ENCODE measurements at regions not wholly inside any gene's neighbourhood (a gene's known extent, or its start where the extent isn't known, plus 50 kb on each side); places are given as distances from the start of the nearest gene placed in this dataset.

- ChIA-PET CTCF (interaction anchor here (0.5 to 0.8 kb wide), 4 partner anchors 19 to 759 kb away, joined by 3 to 6 read pairs (median 4); no protein-coding TSS in a partner anchor), POLR2A (no interaction called here)
- Histone ChIP-seq H3K9me3 (ENCODE audit: control insufficient read depth, insufficient read depth, low read depth, low read length) (no peaks in the 10 kb centered on the region), H3K27ac (ENCODE audit: extremely low read depth, low read depth, low read length) (no peak overlapping the region), H3K4me3 (ENCODE audit: low read depth, low read length) (no peak overlapping the region), H3K36me3 (ENCODE audit: control insufficient read depth in 2 of 2, insufficient read depth in 1 of 2, low read length in 2 of 2) (no peaks in the 10 kb centered on the region), H3K4me1 (ENCODE audit: control insufficient read depth, insufficient read depth, low read length) (no peaks in the 10 kb centered on the region)
- peak; percentile 36 for TF ChIP-seq GLIS1 (tag by site-specific recombination; IDR thresholded peaks at IDR 0.05)
- TF ChIP-seq ZNF223 (tag by site-specific recombination; IDR thresholded peaks at IDR 0.05) = no peak
- TF ChIP-seq GLIS2 (tag by site-specific recombination; IDR thresholded peaks at IDR 0.05) = no peak
- TF ChIP-seq HOXD13 (CRISPR knock-in tag; IDR thresholded peaks at IDR 0.05; ENCODE audit: borderline replicate concordance) = no peak
Measured at GRCh38 chr2:105595536-105595935, 149.2 kb upstream of the NCK2 start.

- no peaks in the 10 kb centered on the region for H3K36me3 ChIP-seq (ENCODE audit: control insufficient read depth in 2 of 2, insufficient read depth in 1 of 2, low read length in 2 of 2)
- H3K4me1 ChIP-seq (ENCODE audit: control insufficient read depth, insufficient read depth, low read length) = no peaks in the 10 kb centered on the region
- TF ChIP-seq ZNF416 (tag by site-specific recombination; IDR thresholded peaks at IDR 0.05) (no peak), SALL2 (tag by site-specific recombination; IDR thresholded peaks at IDR 0.05; ENCODE audit: borderline replicate concordance) (no peak), YY1 (tag by site-specific recombination; IDR thresholded peaks at IDR 0.05) (no peak), ZNF664 (tag by site-specific recombination; IDR thresholded peaks at IDR 0.05) (no peak), SCRT2 (tag by site-specific recombination; IDR thresholded peaks at IDR 0.05) (no peak), ZNF211 (tag by site-specific recombination; IDR thresholded peaks at IDR 0.05; ENCODE audit: low read depth) (no peak), ZNF223 (tag by site-specific recombination; IDR thresholded peaks at IDR 0.05) (no peak)
- TF ChIP-seq, protein P1, sequence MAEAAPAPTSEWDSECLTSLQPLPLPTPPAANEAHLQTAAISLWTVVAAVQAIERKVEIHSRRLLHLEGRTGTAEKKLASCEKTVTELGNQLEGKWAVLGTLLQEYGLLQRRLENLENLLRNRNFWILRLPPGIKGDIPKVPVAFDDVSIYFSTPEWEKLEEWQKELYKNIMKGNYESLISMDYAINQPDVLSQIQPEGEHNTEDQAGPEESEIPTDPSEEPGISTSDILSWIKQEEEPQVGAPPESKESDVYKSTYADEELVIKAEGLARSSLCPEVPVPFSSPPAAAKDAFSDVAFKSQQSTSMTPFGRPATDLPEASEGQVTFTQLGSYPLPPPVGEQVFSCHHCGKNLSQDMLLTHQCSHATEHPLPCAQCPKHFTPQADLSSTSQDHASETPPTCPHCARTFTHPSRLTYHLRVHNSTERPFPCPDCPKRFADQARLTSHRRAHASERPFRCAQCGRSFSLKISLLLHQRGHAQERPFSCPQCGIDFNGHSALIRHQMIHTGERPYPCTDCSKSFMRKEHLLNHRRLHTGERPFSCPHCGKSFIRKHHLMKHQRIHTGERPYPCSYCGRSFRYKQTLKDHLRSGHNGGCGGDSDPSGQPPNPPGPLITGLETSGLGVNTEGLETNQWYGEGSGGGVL (tag by site-specific recombination; IDR thresholded peaks at IDR 0.05) = no peak
- H3K9me3 ChIP-seq (ENCODE audit: control insufficient read depth, insufficient read depth, low read depth, low read length) = no peaks in the 10 kb centered on the region
- ChIA-PET POLR2A (no interaction called here), CTCF (no interaction called here)
- H3K4me3 ChIP-seq (ENCODE audit: low read depth, low read length) = no peak overlapping the region
- no peak overlapping the region for H3K27ac ChIP-seq (ENCODE audit: extremely low read depth, low read depth, low read length)
Measured at GRCh38 chr2:105593221-105593967, 151.3 kb upstream of the NCK2 start.

GRCh38 chr2:105592288-105592687 is 152.4 kb upstream of the NCK2 start:
- no peaks in the 10 kb centered on the region for H3K4me1 ChIP-seq (ENCODE audit: control insufficient read depth, insufficient read depth, low read length)
- H3K27ac ChIP-seq (ENCODE audit: extremely low read depth, low read depth, low read length) = no peak overlapping the region
- no peaks in the 10 kb centered on the region for H3K9me3 ChIP-seq (ENCODE audit: control insufficient read depth, insufficient read depth, low read depth, low read length)
- CTCF ChIA-PET = no interaction called here
- H3K4me3 ChIP-seq (ENCODE audit: low read depth, low read length) = no peak overlapping the region
- TF ChIP-seq TCF7L2 (IDR thresholded peaks at IDR 0.05; ENCODE audit: borderline replicate concordance, low read depth, low read length) = no peak
- no peak for TF ChIP-seq BCL11B (tag by site-specific recombination; IDR thresholded peaks at IDR 0.05; ENCODE audit: low read depth)
- TF ChIP-seq ZNF768 (tag by site-specific recombination; IDR thresholded peaks at IDR 0.05) = no peak
- TF ChIP-seq ZNF692 (tag by site-specific recombination; IDR thresholded peaks at IDR 0.05) = no peak
- no peak for TF ChIP-seq ZNF311 (tag by site-specific recombination; IDR thresholded peaks at IDR 0.05; ENCODE audit: borderline replicate concordance)
- TF ChIP-seq OSR2 (tag by site-specific recombination; IDR thresholded peaks at IDR 0.05) = no peak
- no peak for TF ChIP-seq ZNF571 (tag by site-specific recombination; IDR thresholded peaks at IDR 0.05)
- no peak for TF ChIP-seq OVOL3 (tag by site-specific recombination; IDR thresholded peaks at IDR 0.05)
- TF ChIP-seq ZSCAN30 (tag by site-specific recombination; IDR thresholded peaks at IDR 0.05) = no peak
- no peak for TF ChIP-seq ZNF785 (tag by site-specific recombination; IDR thresholded peaks at IDR 0.05)
- TF ChIP-seq ZNF146 (tag by site-specific recombination; IDR thresholded peaks at IDR 0.05) = no peak
- no peak for TF ChIP-seq ZNF610 (tag by site-specific recombination; IDR thresholded peaks at IDR 0.05; ENCODE audit: borderline replicate concordance)
- TF ChIP-seq GLIS2 (tag by site-specific recombination; IDR thresholded peaks at IDR 0.05) = no peak
- TF ChIP-seq ZNF19 (tag by site-specific recombination; IDR thresholded peaks at IDR 0.05; ENCODE audit: low read depth) = no peak
- H3K36me3 ChIP-seq (ENCODE audit: control insufficient read depth in 2 of 2, insufficient read depth in 1 of 2, low read length in 2 of 2) = no peaks in the 10 kb centered on the region
- POLR2A ChIA-PET = no interaction called here
